ENCODE measurements at regions not wholly inside any gene's neighbourhood (a gene's known extent, or its start where the extent isn't known, plus 50 kb on each side); places are given as distances from the start of the nearest gene placed in this dataset.

DNA sequence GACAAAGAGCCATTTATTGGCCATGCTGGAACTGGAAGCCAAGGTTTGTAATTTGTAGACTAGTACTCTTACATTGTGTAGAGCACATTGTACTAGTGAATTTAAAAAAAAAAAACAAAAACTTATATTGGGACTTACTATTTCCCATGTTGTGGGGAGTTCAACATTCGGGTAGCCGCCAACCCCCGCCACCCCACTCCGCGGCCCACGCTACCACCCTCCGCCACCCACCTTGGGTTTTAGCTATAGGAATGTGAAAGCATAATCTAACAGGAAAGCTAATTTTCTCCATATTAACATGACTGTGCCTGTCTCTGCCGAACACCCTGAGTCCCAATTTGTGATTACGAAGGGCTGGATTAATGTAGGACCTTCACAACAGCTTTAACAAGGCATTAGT lies 275.8 kb downstream of the FIGN start:
- H3K27me3 ChIP-seq, result no peaks in the 10 kb centered on the region
- TF ChIP-seq CTCF (IDR thresholded peaks at IDR 0.05), result no peak
- H3K4me1 ChIP-seq (ENCODE audit: control insufficient read depth in 1 of 2, insufficient read depth in 1 of 2, low read depth in 1 of 2, low read length in 1 of 2), result no peaks in the 10 kb centered on the region
- H3K27ac ChIP-seq, result no peak overlapping the region
- no peaks in the 10 kb centered on the region for H3K36me3 ChIP-seq
- no peak overlapping the region for H3K4me3 ChIP-seq (ENCODE audit: low read depth in 1 of 2, low read length in 1 of 2)
- H3K9me3 ChIP-seq, result no peaks in the 10 kb centered on the region

DNA sequence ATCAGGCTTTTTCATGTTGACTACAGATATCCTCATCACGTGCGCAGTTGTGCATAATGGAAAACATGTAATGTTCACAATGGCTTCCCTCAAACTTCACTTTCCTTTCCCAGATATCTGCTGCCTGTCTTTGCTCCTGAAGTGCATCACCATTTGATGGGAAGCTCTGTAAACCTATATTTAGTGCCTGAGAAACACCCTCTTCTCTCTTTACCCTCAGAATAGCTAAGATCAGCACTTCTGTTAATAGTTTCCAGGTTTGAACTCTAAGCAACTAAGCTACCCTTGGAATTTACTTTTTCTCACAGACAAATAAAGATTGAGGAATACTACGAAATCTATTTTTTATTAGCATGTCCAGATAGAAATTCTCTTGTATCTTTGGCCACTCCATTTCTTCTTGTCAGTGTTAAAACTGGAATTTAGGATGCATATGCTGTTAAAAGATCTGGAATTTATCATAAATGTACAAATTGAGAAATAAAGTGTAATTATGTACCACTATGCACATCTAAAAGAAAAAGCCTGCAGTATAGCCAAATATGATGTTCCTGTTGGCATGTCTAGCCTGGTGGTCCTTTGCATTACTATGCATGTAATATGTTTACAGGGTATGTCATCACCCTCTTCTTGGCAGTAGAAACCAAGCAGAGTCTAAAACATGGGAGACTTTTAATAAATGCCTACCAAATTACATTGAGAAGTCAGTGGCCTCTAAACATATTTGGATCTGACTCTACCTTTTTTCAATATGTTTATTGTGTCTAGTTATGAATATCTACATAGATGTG lies 278.7 kb downstream of the FIGN start:
- Histone ChIP-seq H3K9me3 (no peaks in the 10 kb centered on the region), H3K27me3 (no peaks in the 10 kb centered on the region), H3K27ac (no peak overlapping the region), H3K4me1 (ENCODE audit: control insufficient read depth in 1 of 2, insufficient read depth in 1 of 2, low read depth in 1 of 2, low read length in 1 of 2) (no peaks in the 10 kb centered on the region), H3K36me3 (no peaks in the 10 kb centered on the region), H3K4me3 (ENCODE audit: low read depth in 1 of 2, low read length in 1 of 2) (no peak overlapping the region)
- TF ChIP-seq CTCF (IDR thresholded peaks at IDR 0.05), result no peak

- Histone ChIP-seq H3K27ac (no peak overlapping the region), H3K4me3 (ENCODE audit: low read depth in 1 of 2, low read length in 1 of 2) (no peak overlapping the region), H3K4me1 (ENCODE audit: control insufficient read depth in 1 of 2, insufficient read depth in 1 of 2, low read depth in 1 of 2, low read length in 1 of 2) (no peaks in the 10 kb centered on the region), H3K27me3 (no peaks in the 10 kb centered on the region), H3K36me3 (no peaks in the 10 kb centered on the region), H3K9me3 (no peaks in the 10 kb centered on the region)
- TF ChIP-seq CTCF (IDR thresholded peaks at IDR 0.05), result no peak
These were observed 280.0 kb downstream of the FIGN start for GRCh38 chr2:163455815-163456214.

DNA sequence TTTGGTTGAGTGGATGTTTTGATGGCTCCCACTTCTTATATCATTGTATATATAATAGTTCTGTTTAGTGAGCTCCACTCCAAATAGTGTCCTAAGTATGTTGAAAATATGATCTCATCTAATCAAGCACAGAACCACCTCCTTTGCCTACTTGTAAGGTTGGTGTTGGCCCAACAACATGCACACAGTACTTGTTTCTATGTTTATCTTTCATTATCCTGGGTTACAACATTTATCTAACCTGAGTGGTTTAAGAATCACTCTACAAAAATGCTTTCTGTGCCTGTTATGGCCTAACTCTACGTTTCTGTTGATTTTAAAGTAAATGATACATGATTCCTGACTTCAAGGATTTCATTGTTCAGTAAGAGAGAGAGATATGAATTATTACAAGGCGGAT lies 281.9 kb downstream of the FIGN start:
- no peak overlapping the region for H3K27ac ChIP-seq
- H3K27me3 ChIP-seq, result no peaks in the 10 kb centered on the region
- H3K9me3 ChIP-seq, result no peaks in the 10 kb centered on the region
- no peak overlapping the region for H3K4me3 ChIP-seq (ENCODE audit: low read depth in 1 of 2, low read length in 1 of 2)
- TF ChIP-seq CTCF (IDR thresholded peaks at IDR 0.05), result no peak
- H3K4me1 ChIP-seq (ENCODE audit: control insufficient read depth in 1 of 2, insufficient read depth in 1 of 2, low read depth in 1 of 2, low read length in 1 of 2), result no peaks in the 10 kb centered on the region
- no peaks in the 10 kb centered on the region for H3K36me3 ChIP-seq

DNA sequence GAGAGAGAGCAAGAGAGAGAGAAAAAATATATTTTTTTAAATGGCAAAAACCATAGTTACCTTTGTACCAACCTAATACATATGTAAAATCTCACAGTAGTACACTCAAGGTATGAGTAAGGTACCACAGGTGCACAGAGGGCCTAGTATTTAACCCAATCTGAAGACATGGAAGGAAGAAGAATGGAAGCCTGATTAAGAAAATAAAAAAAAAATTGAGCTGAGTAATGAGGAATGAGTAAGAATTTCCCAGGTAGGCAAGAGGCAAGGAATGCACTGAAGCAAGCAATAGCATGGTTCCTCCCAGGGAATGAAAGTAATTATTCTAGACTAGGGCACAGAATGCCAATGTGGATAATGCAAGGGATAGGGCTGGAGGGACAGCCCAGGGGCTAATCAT lies 294.2 kb downstream of the FIGN start:
- H3K4me1 ChIP-seq (ENCODE audit: control insufficient read depth in 1 of 2, insufficient read depth in 1 of 2, low read depth in 1 of 2, low read length in 1 of 2), result no peaks in the 10 kb centered on the region
- no peaks in the 10 kb centered on the region for H3K9me3 ChIP-seq
- H3K36me3 ChIP-seq, result no peaks in the 10 kb centered on the region
- no peak overlapping the region for H3K27ac ChIP-seq
- H3K27me3 ChIP-seq, result no peaks in the 10 kb centered on the region
- H3K4me3 ChIP-seq (ENCODE audit: low read depth in 1 of 2, low read length in 1 of 2), result no peak overlapping the region
- TF ChIP-seq CTCF (IDR thresholded peaks at IDR 0.05), result no peak

Measured in neutrophil (primary cell).